Loucy (cell line): ENCODE measurements at regions not wholly inside any gene's neighbourhood (a gene's known extent, or its start where the extent isn't known, plus 50 kb on each side); places are given as distances from the start of the nearest gene placed in this dataset.
"Not testable (repeated sequence)": the region's sequence is repeated elsewhere in the genome, so short reads cannot be mapped to it uniquely, and the experiment has no call there.

Experiments
- H2AFZ ChIP-seq: fragments of 200-600 bp; sonication (generic); 2 replicates; pipeline ENCODE4 v1.6.0; 2016; ENCODE audit warnings: antibody characterized with exemption, mild to moderate bottlenecking, low read length, moderate library complexity
- H3F3A ChIP-seq: fragments of 200-600 bp; 2 replicates; pipeline ENCODE4 v1.6.0; 2016; ENCODE audit warnings: antibody characterized with exemption, low read depth, mild to moderate bottlenecking
- H3K27me3 ChIP-seq: fragments of 200-600 bp; sonication (generic); 2 replicates; pipeline ENCODE4 v1.6.1; 2014; ENCODE audit warnings: low read length, mild to moderate bottlenecking; ENCODE audit not compliant: insufficient read depth, poor library complexity, severe bottlenecking
- H3K36me3 ChIP-seq: fragments of 200-600 bp; sonication (generic); 2 replicates; pipeline ENCODE4 v1.6.1; 2016; ENCODE audit warnings: low read length; ENCODE audit not compliant: insufficient read depth
- H3K4me1 ChIP-seq: fragments of 200-600 bp; sonication (generic); 2 replicates; pipeline ENCODE4 v1.5.1; 2014; ENCODE audit warnings: low read length, mild to moderate bottlenecking; ENCODE audit not compliant: insufficient read depth, poor library complexity, severe bottlenecking
- H3K4me2 ChIP-seq: fragments of 200-600 bp; sonication (generic); 2 replicates; pipeline ENCODE4 v1.6.0; 2014; ENCODE audit warnings: antibody characterized with exemption, low read length, low read depth, mild to moderate bottlenecking; ENCODE audit not compliant: poor library complexity, severe bottlenecking
- H3K4me3 ChIP-seq: fragments of 200-600 bp; sonication (generic); 2 replicates; pipeline ENCODE4 v1.5.1; 2014; ENCODE audit warnings: low read length, mild to moderate bottlenecking, mixed read lengths; ENCODE audit not compliant: poor library complexity, severe bottlenecking
- H3K79me2 ChIP-seq: fragments of 200-600 bp; sonication (generic); 2 replicates; pipeline ENCODE4 v1.6.1; 2014; ENCODE audit warnings: low read length; ENCODE audit not compliant: insufficient read depth
- H3K9ac ChIP-seq: fragments of 200-600 bp; sonication (generic); 2 replicates; pipeline ENCODE4 v1.6.0; 2014; ENCODE audit warnings: mild to moderate bottlenecking, low read depth, low read length, moderate library complexity; ENCODE audit not compliant: poor library complexity, severe bottlenecking
- H3K9me2 ChIP-seq: fragments of 200-600 bp; sonication (generic); replicated peaks from 2 replicates; pipeline ENCODE4 v1.6.1; 2016; ENCODE audit warnings: low read depth, low read length, mixed read lengths
- H3K9me3 ChIP-seq: fragments of 200-600 bp; sonication (generic); 2 replicates; pipeline ENCODE4 v1.6.1; 2014; ENCODE audit warnings: mild to moderate bottlenecking, antibody characterized with exemption, low read length, low read depth; ENCODE audit not compliant: insufficient read depth
- H4K20me1 ChIP-seq: fragments of 200-600 bp; sonication (generic); 2 replicates; pipeline ENCODE4 v1.6.0; 2014; ENCODE audit warnings: antibody characterized with exemption, low read length, mild to moderate bottlenecking; ENCODE audit not compliant: insufficient read depth, poor library complexity, severe bottlenecking
- CTCF ChIP-seq: fragments of 200-600 bp; sonication (generic); conservative IDR thresholded peaks from 2 replicates; pipeline ENCODE4 v1.5.1; 2014; ENCODE audit warnings: mild to moderate bottlenecking, antibody characterized with exemption, low read length
- EZH2phosphoT487 ChIP-seq: fragments of 200-600 bp; IDR thresholded peaks from 2 replicates; pipeline ENCODE4 v1.6.1; 2018; ENCODE audit warnings: antibody characterized with exemption, mild to moderate bottlenecking, moderate library complexity, borderline replicate concordance

- H4K20me1 ChIP-seq, H3K9me3 ChIP-seq, H3K9me2 ChIP-seq, H3K36me3 ChIP-seq, H3K27me3 ChIP-seq, H3K79me2 ChIP-seq, H3K4me3 ChIP-seq, H2AFZ ChIP-seq, H3F3A ChIP-seq, H3K4me1 ChIP-seq, H3K4me2 ChIP-seq, H3K9ac ChIP-seq: not testable (repeated sequence)
Measured at GRCh38 chr1:91207691-91208090, 185.9 kb upstream of the ZNF644 start.

- H2AFZ ChIP-seq, H3K4me3 ChIP-seq, H3K79me2 ChIP-seq: not testable (repeated sequence)
Measured at GRCh38 chr1:91204150-91204549, 182.3 kb upstream of the ZNF644 start.

GRCh38 chr1:91201694-91202093 is 179.9 kb upstream of the ZNF644 start:
- no peaks in the 10 kb centered on the region for H3K27me3 ChIP-seq
- H3K4me2 ChIP-seq: no peak overlapping the region
- no peaks in the 10 kb centered on the region for H3K9me2 ChIP-seq
- H3K4me1 ChIP-seq: no peaks in the 10 kb centered on the region
- H3K9ac ChIP-seq: no peak overlapping the region
- H4K20me1 ChIP-seq: no peaks in the 10 kb centered on the region
- H3K9me3 ChIP-seq: no peaks in the 10 kb centered on the region
- no peaks in the 10 kb centered on the region for H3K79me2 ChIP-seq
- H3K36me3 ChIP-seq: no peaks in the 10 kb centered on the region
- H2AFZ ChIP-seq: no peak overlapping the region
- no peak overlapping the region for H3K4me3 ChIP-seq
- TF ChIP-seq CTCF: no peak
- no peak for TF ChIP-seq EZH2phosphoT487
- H3F3A ChIP-seq: no peaks in the 10 kb centered on the region

More at GRCh38 chr1:91204150-91204549, 182.3 kb upstream of the ZNF644 start:
- H3K9me3 ChIP-seq, H3F3A ChIP-seq, H3K4me2 ChIP-seq, H4K20me1 ChIP-seq, H3K9ac ChIP-seq, H3K4me1 ChIP-seq, H3K27me3 ChIP-seq, H3K9me2 ChIP-seq, H3K36me3 ChIP-seq: not testable (repeated sequence)

- H4K20me1 ChIP-seq: no peaks in the 10 kb centered on the region
- no peak overlapping the region for H3K4me3 ChIP-seq
- no peak for TF ChIP-seq CTCF
- TF ChIP-seq EZH2phosphoT487: no peak
- H3K9ac ChIP-seq: no peak overlapping the region
- no peaks in the 10 kb centered on the region for H3K79me2 ChIP-seq
- H3K27me3 ChIP-seq: no peaks in the 10 kb centered on the region
- H3K9me3 ChIP-seq: no peaks in the 10 kb centered on the region
- H3K4me1 ChIP-seq: no peaks in the 10 kb centered on the region
- H2AFZ ChIP-seq: no peak overlapping the region
- H3K9me2 ChIP-seq: no peaks in the 10 kb centered on the region
- H3K36me3 ChIP-seq: no peaks in the 10 kb centered on the region
- H3K4me2 ChIP-seq: no peak overlapping the region
- H3F3A ChIP-seq: no peaks in the 10 kb centered on the region
Measured at GRCh38 chr1:91201176-91201575, 179.3 kb upstream of the ZNF644 start.
